ENCODE measurements at regions not wholly inside any gene's neighbourhood (a gene's known extent, or its start where the extent isn't known, plus 50 kb on each side); places are given as distances from the start of the nearest gene placed in this dataset.

- Histone ChIP-seq H3K9me1 (ENCODE audit: control insufficient read depth, insufficient read depth, low read length) (no peaks in the 10 kb centered on the region), H3K27ac (ENCODE audit: extremely low read depth, low read depth, low read length) (no peak overlapping the region), H4K20me1 (replicated peaks; ENCODE audit: control insufficient read depth, insufficient read depth, low read length) (peaks cover 7% of the 10 kb centered on the region; the same call in 1 of the 2 replicates), H3K79me2 (ENCODE audit: control insufficient read depth, insufficient read depth, low read length) (no peaks in the 10 kb centered on the region), H2AFZ (ENCODE audit: low read depth, low read length) (no peak overlapping the region), H3K9ac (ENCODE audit: insufficient read depth in 1 of 2, low read depth in 2 of 2, low read length in 2 of 2) (no peak overlapping the region), H3K4me3 (no peak overlapping the region), H3K4me1 (replicated peaks in 1 of 2; ENCODE audit: control insufficient read depth in 2 of 2, insufficient read depth in 2 of 2, low read length in 2 of 2) (no peaks in the 10 kb centered on the region), H3K9me3 (replicated peaks; ENCODE audit: control insufficient read depth, insufficient read depth, low read depth, low read length) (no peaks in the 10 kb centered on the region), H3K4me2 (ENCODE audit: insufficient read depth, low read length) (no peak overlapping the region), H3K27me3 (ENCODE audit: control insufficient read depth in 2 of 2, insufficient read depth in 2 of 2, low read length in 2 of 2) (peaks cover 49 to 88% of the 10 kb centered on the region in 2 experiments; a peak in 4 of 5 replicates), H3K36me3 (ENCODE audit: control insufficient read depth, insufficient read depth, low read length) (no peaks in the 10 kb centered on the region)
- intact Hi-C loops (cut with micrococcal nuclease) (no loop called here), in situ Hi-C loops (cut with MboI) (no loop called here)
- ATAC-seq (no peak), DNase-seq (ENCODE audit: extremely low read depth in 1 of 4, low spot score in 3 of 4) (no peak), FAIRE-seq (no peak)
- 1% methylated on average over 24 of the region's 24 CpGs for WGBS (ENCODE audit: insufficient coverage, low coverage, missing lambda C conversion rate)
- no TSS peak for BruUV-seq (replicated peaks)
- ChIA-PET CTCF (ENCODE audit: low intra/inter-chr PET ratio) (no interaction called here), POLR2A (no interaction called here)
- no peak for TF ChIP-seq EZH2 (IDR thresholded peaks at IDR 0.05; ENCODE audit: borderline replicate concordance, low read depth, low read length)
- no peak for TF ChIP-seq SRSF9 (IDR thresholded peaks at IDR 0.05; ENCODE audit: borderline replicate concordance, low read depth, low read length)
- TF ChIP-seq, protein P1, sequence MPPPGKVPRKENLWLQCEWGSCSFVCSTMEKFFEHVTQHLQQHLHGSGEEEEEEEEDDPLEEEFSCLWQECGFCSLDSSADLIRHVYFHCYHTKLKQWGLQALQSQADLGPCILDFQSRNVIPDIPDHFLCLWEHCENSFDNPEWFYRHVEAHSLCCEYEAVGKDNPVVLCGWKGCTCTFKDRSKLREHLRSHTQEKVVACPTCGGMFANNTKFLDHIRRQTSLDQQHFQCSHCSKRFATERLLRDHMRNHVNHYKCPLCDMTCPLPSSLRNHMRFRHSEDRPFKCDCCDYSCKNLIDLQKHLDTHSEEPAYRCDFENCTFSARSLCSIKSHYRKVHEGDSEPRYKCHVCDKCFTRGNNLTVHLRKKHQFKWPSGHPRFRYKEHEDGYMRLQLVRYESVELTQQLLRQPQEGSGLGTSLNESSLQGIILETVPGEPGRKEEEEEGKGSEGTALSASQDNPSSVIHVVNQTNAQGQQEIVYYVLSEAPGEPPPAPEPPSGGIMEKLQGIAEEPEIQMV (tag; conservative IDR thresholded peaks at IDR 0.05; ENCODE audit: low read depth): no peak
- no peak for TF ChIP-seq SIRT6 (IDR thresholded peaks at IDR 0.05; ENCODE audit: low read depth, low read length)
- no peak for TF ChIP-seq CLOCK (CRISPR knock-in tag; IDR thresholded peaks at IDR 0.05; ENCODE audit: borderline replicate concordance)
- TF ChIP-seq TARDBP (IDR thresholded peaks at IDR 0.05): no peak
- TF ChIP-seq CBFA2T2 (conservative IDR thresholded peaks at IDR 0.05): no peak
- TF ChIP-seq ID3 (CRISPR knock-in tag; IDR thresholded peaks at IDR 0.05): no peak
- no peak for TF ChIP-seq ID3 (tag; IDR thresholded peaks at IDR 0.05)
Measured at GRCh38 chr9:134541097-134541747, 100.4 kb upstream of the COL5A1 start.
